ENCODE measurements at regions not wholly inside any gene's neighbourhood (a gene's known extent, or its start where the extent isn't known, plus 50 kb on each side); places are given as distances from the start of the nearest gene placed in this dataset.

- DNase-seq (ENCODE audit: low read depth): no peak
Observed at GRCh38 chr9:80218328-80218727, 646.6 kb downstream of the TLE4 start.

- no peak for DNase-seq (ENCODE audit: low read depth)
Observed at GRCh38 chr9:80213613-80214012, 641.8 kb downstream of the TLE4 start.

GRCh38 chr9:80208696-80209095 is 636.9 kb downstream of the TLE4 start:
- DNase-seq (ENCODE audit: low read depth): no peak

GRCh38 chr9:80204054-80204453 is 632.3 kb downstream of the TLE4 start:
- DNase-seq (ENCODE audit: low read depth): no peak

- DNase-seq (ENCODE audit: low read depth): no peak
Observed at GRCh38 chr9:80197661-80198060, 625.9 kb downstream of the TLE4 start.

GRCh38 chr9:80191108-80191507 is 619.3 kb downstream of the TLE4 start:
- DNase-seq (ENCODE audit: low read depth): no peak

- no peak for DNase-seq (ENCODE audit: low read depth)
Observed at GRCh38 chr9:80188579-80188978, 616.8 kb downstream of the TLE4 start.

GRCh38 chr9:80185112-80185738 is 613.5 kb downstream of the TLE4 start:
- DNase-seq (ENCODE audit: low read depth): no peak

GRCh38 chr9:80177949-80178480 is 606.2 kb downstream of the TLE4 start:
- no peak for DNase-seq (ENCODE audit: low read depth)

- no peak for DNase-seq (ENCODE audit: low read depth)
Observed at GRCh38 chr9:80175286-80176150, 603.8 kb downstream of the TLE4 start.

GRCh38 chr9:80163889-80164288 is 592.1 kb downstream of the TLE4 start:
- DNase-seq (ENCODE audit: low read depth): no peak

GRCh38 chr9:80158554-80159170 is 586.9 kb downstream of the TLE4 start:
- no peak for DNase-seq (ENCODE audit: low read depth)

GRCh38 chr9:80158131-80158530 is 586.4 kb downstream of the TLE4 start:
- no peak for DNase-seq (ENCODE audit: low read depth)

- no peak for DNase-seq (ENCODE audit: low read depth)
Observed at GRCh38 chr9:80157561-80157983, 585.8 kb downstream of the TLE4 start.

- DNase-seq (ENCODE audit: low read depth): no peak
Observed at GRCh38 chr9:80156756-80157472, 585.1 kb downstream of the TLE4 start.

- no peak for DNase-seq (ENCODE audit: low read depth)
Observed at GRCh38 chr9:80156262-80156661, 584.5 kb downstream of the TLE4 start.

GRCh38 chr9:80147866-80148265 is 576.1 kb downstream of the TLE4 start:
- DNase-seq (ENCODE audit: low read depth): no peak

- DNase-seq (ENCODE audit: low read depth): no peak
Observed at GRCh38 chr9:80146466-80146865, 574.7 kb downstream of the TLE4 start.

GRCh38 chr9:80144856-80145255 is 573.1 kb downstream of the TLE4 start:
- no peak for DNase-seq (ENCODE audit: low read depth)

GRCh38 chr9:80144406-80144805 is 572.6 kb downstream of the TLE4 start:
- no peak for DNase-seq (ENCODE audit: low read depth)

GRCh38 chr9:80143899-80144298 is 572.1 kb downstream of the TLE4 start:
- DNase-seq (ENCODE audit: low read depth): no peak

GRCh38 chr9:80134487-80134886 is 562.7 kb downstream of the TLE4 start:
- DNase-seq (ENCODE audit: low read depth): no peak

Measured in activated gamma-delta T cell treated with anti-CD3 and anti-CD28 coated beads, Interleukin-2, amount 50 U/mL, for 16 hours (primary cell).